ENCODE measurements at regions not wholly inside any gene's neighbourhood (a gene's known extent, or its start where the extent isn't known, plus 50 kb on each side); places are given as distances from the start of the nearest gene placed in this dataset.
"Not testable (repeated sequence)": the region's sequence is repeated elsewhere in the genome, so short reads cannot be mapped to it uniquely, and the experiment has no call there.

DNA sequence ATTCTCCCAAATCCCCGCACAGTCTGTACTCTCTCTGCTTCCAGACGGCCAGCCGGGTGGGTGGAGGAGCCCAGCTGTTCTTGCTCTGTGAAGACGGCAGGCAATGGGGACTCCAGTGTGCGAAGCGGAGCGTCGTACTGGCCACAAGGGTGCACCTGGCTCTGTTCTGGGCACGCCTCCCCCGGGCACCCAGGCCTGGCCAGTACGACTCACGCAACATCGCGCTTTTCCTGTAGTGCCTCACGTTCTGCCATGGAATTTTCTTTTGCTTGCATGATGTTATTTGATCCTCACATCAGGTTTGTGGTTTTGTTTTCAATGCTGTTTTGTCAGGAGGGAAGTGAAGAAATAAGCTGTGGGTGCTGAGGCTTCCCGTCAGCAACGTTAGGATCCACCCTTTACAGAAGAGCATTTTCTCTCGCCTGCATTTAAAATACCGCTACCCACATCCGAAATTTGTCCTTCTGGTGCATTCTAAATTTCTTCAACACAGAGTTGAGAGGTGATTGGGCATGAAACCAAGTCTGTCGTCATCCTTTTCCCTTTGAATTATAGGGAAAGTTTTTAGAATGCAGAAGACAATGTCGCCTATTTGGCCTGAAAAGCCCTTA, 311.7 kb downstream of the TRIM36 start:
- DNase-seq (no peak), ATAC-seq (no peak)
- intact Hi-C loops (cut with DNase I) = no loop called here

DNA sequence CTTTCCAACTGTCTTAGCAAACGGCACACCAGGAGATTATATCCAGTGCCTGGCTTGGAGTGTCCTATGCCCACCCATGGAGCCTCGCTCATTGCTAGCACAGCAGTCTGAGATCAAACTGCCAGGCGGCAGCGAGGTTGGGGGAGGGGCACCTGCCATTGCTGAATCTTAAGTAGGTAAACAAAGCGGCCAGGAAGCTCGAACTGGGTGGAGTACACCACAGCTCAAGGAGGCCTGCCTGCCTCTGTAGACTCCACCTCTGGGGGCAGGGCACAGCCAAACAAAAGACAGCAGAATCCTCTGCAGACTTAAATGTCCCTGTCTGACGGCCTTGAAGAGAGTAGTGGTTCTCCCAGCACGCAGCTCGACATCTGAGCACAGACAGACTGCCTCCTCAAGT, 325.0 kb downstream of the TRIM36 start:
- DNase-seq; intact Hi-C loops (cut with DNase I); ATAC-seq: not testable (repeated sequence)

DNA sequence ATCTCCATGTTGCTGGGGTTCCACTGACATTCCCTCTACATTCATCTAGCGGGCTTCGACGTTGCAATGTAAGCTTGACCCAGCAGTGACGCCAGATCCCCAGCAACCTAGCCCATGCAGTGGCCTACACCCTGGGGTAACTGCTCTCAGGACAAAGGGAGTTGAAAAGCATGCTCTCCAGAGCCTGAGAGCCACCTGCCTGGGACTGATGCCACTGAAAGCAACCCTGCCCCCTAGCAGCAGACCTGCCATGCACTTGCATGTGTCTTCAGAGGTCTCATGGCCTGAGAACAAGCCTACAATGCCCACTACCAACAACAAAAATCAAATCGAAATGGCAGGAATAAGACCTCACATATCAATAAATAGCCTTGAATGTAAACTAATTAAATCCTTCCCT, 330.3 kb downstream of the TRIM36 start:
- ATAC-seq = no peak
- DNase-seq = no peak
- intact Hi-C loops (cut with DNase I) = no loop called here

DNA sequence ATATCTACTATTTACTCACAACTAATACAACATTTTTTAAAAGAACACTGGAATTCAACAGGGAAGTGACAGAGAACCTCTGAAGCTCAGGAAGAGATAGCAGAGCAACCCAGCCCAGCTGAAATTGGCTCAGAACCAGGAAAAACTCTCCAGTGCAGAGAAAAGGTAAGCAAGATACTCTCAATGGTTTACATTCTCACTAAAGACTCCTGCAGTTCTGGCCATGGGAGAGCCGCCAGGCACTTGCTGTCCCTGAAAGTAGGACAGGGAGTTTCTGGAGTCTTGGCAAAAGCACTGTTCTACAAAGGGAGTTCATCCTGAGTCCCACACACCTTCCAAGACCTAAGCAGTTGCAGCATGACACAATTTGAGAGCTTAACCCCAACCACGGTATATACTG, 330.8 kb downstream of the TRIM36 start:
- DNase-seq (no peak), ATAC-seq (no peak)
- intact Hi-C loops (cut with DNase I) = no loop called here

DNA sequence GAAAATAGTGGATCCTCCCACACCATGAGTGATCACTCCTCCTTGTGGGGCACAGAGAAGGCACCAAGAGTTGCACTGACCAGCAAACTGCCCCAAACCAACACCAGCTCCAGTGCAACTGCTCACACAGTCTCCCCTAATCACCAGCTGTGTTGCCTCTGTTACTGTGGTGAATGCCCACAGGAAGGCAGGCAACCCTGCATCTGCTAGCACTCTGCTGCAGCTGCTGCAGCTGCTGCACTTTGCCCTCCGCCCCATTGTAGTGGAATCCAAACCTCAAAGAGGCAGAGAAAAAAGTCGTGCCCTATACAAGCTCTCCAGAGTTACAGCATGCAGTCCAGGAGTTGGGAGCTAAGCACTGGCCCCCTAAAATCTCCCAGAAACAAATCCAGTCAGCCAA, 339.6 kb downstream of the TRIM36 start:
- intact Hi-C loops (cut with DNase I) = no loop called here
- ATAC-seq = no peak
- DNase-seq = no peak

DNA sequence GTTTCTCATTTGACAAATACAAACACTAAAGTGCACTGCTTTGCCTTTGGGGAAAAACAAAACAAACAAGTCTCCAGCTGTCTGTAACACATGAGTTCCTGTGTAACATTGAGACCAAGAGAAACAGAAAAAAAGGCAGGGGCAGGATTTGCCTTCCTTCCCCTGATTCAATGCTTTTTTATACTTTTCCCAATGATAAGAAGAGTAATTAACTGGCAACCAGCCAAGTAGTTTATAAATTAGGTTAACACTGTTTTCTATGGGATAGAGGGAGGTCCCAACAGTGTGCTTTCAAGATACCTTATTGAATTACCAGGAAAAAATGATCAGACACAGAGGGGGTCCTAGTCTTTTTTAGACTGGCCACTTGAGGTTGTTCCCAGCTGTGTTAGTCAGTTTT, 346.8 kb downstream of the TRIM36 start:
- no peak for ATAC-seq
- intact Hi-C loops (cut with DNase I) = no loop called here

DNA sequence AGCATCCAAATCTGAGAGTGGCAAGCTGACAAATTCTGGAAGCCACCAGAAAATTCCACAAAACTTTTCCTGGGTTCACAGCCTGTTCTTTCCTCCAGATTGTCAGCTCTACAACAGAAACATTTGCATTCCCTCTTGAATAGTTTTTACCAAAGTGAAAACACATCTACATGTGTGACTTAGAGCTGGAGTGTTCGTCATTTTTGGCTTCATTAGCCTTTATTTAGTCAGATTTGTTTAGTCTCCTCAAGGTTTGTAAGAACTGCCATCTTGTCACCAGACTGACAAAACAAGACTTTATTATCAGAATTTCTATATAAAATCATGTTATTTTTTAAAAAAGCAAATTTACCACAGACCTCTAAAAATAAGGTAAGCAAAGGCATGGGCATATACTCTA, 347.3 kb downstream of the TRIM36 start:
- no peak for ATAC-seq
- intact Hi-C loops (cut with DNase I) = no loop called here
- no peak for DNase-seq

More for the DNA sequence above, 346.8 kb downstream of the TRIM36 start:
- DNase-seq = no peak

DNA sequence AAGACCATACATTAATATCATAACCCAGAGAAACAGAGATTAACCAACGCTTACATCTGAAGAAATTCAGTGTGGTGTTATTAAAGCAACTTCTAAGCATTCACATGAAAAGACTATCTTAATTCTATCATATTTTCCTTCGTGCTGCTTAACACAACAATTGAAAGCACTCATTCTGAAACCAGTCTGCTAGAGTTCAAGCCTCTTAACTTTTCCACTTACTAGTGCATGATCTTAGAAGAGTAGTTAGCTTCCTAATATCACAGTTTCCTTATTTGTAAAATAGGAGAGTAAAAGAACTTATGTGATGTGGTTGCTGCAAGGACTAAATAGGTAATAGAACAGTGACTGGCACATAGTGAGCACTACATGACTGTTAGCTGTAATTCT, 379.3 kb downstream of the TRIM36 start:
- DNase-seq (no peak), ATAC-seq (no peak)
- intact Hi-C loops (cut with DNase I) = loop anchor here in 1 of 2 donors (5.0 kb wide), 1 partner anchor 1113 kb away; no protein-coding TSS in a partner anchor

DNA sequence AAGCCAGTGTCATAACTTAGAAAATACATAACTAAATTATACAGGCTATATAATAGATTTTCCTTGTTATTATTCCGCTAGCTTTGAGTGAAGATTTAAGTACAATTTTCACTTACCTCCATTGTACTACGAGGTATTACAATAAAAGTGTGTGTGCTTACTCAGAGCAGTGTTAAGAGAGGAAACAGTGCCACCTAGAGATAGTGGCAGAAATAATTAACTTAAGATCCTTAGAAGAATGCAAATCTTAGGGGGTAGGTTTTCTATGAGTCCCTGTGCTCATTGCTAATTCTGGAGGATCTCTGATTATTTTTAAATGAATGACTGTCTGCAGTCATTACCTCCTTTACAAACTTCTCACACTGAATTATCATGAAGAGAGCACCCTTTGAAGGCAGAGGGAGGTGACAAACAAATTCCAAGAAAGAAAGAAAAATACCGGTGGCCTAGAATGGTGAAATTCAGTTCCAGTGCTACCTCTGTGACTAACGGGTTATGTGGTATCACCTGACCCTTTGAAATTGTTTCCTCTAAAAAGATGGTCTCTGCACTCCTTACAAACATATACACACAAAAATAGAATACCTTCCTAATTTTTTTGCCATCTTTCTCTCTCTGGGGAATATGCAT, 379.8 kb downstream of the TRIM36 start:
- ATAC-seq = peak; percentile 59 to 62

DNA sequence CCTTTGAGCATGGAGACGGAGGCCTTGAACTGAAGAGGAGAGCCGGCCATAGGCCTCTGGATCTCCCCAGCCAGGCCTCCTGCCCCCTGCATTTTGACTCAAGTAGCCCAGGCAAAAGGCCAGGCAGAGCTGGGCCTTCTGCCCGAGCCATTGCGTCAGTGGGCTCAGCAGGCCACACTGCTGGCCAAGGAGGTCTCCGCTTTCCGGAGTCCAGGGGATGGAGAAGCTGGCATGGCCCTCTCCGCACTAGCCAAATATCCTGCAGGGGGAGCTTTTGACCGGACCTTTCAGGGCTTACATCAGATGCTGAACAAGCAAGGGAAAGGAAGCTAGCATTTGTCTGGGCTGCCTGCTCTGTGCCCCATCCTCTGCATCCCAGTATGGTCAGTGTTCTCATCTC, 386.8 kb downstream of the TRIM36 start:
- peak; percentile 72 for DNase-seq
- ATAC-seq = peak; percentile 82 to 96
- intact Hi-C loops (cut with DNase I) = loop anchor here in 1 of 2 donors (10.0 kb wide), 1 partner anchor 1098 kb away; no protein-coding TSS in a partner anchor

More for the DNA sequence above, 379.8 kb downstream of the TRIM36 start:
- intact Hi-C loops (cut with DNase I) = loop anchor here (5.0 to 10.0 kb wide), 2 partner anchors 1105 to 1113 kb away; no protein-coding TSS in a partner anchor
- no peak for DNase-seq

DNA sequence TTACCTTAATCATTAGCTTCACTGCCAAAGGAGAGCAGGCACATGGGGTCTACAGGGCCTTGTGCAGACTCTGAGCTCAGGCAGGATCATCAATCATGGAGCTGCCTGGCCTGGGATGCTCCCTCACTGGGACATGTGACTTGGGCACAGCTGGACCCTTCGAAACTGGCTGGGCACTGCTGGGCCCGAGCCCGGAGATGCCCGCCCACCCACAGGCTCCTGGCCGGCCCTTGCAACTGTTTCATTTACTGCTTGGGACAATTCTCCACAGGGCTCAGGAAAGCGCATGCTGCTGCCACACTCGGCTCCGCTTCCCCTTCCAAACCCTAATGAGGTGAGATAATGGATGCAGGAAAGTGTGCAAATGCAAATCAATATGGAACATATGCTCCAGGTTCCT, 387.5 kb downstream of the TRIM36 start:
- intact Hi-C loops (cut with DNase I) = loop anchor here in 1 of 2 donors (10.0 kb wide), 1 partner anchor 1097 kb away; no protein-coding TSS in a partner anchor
- DNase-seq = no peak
- ATAC-seq = no peak

DNA sequence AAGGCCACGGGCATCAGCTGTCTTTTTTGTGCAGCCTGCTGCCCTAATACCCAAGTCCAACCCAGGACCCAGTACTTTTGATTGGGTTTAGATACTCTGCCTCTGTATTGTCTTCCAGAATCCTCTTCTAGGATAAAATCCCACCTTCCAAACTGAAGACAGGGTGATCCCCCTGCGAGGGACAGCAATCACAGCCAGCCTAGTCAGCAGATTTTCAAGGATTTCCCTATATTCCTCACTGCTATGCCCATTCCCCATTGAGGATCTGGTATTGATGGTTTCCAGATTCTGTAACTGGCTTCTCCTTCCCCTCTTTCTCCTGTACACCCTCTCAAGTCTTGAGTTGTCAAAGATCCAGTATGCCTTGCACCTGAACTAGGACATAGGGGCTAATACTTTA, 389.4 kb downstream of the TRIM36 start:
- intact Hi-C loops (cut with DNase I) = loop anchor here in 1 of 2 donors (10.0 kb wide), 1 partner anchor 1095 kb away; no protein-coding TSS in a partner anchor
- ATAC-seq = no peak

DNA sequence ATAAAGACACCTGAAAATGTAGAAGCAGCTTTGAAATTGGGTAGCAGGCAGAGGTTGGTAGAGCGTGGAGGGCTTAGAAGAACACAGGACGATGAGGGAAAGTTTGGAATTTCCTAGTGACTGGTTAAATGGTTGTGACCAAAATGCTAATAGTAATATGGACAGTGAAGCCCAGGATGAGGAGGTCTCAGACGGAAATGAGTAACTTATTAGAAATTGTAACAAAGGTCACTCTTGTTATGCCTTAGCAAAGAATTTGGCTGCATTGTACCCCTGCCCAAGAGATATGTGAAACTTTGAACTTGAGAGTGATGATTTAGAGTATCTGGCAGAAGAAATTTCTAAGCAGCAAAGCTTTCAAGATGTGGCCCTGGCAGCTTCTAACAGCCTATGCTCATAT, 382.5 kb downstream of the KCNN2 start:
- intact Hi-C loops (cut with DNase I) = no loop called here
- ATAC-seq = no peak
- DNase-seq = no peak

More for the DNA sequence above, 389.4 kb downstream of the TRIM36 start:
- DNase-seq = no peak

DNA sequence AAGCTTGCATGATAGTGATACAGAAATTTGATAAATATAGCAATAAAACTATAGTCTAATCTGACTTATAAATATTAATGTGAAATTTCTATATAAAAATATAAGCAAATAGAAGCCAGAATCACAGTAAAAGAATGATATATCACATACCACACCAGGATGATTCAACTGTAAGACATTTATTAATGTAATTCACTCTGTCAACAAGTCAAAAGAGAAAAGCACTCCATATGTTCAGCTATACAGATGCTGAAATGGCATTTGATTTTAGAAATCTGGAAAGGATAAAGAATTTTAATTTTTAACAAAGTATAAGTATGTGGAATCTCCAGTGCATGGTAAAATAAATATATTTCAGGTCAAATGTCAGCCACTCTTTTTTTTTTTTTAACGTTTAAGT, 372.4 kb downstream of the KCNN2 start:
- ATAC-seq (no peak), DNase-seq (no peak)
- intact Hi-C loops (cut with DNase I) = no loop called here

DNA sequence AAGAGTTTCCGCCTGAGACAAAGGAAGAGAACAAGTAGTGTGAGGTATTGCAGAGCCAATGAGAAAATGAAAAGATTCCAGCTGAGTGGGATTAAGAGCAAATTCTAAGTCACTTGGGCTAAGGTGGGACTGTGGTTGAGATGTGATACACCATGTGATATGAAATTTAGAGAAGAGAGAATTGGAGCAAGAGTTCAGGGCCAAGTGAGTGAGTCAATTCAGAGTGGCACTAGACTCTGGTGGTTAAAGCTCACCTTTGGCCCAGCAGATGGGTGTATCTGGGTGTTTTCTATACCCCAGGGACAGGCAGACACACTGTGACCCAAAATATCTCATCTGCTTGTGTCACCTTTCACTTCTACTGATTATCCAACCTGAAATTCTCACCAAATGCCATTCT, 368.1 kb downstream of the KCNN2 start:
- intact Hi-C loops (cut with DNase I) = no loop called here
- DNase-seq (no peak), ATAC-seq (no peak)

DNA sequence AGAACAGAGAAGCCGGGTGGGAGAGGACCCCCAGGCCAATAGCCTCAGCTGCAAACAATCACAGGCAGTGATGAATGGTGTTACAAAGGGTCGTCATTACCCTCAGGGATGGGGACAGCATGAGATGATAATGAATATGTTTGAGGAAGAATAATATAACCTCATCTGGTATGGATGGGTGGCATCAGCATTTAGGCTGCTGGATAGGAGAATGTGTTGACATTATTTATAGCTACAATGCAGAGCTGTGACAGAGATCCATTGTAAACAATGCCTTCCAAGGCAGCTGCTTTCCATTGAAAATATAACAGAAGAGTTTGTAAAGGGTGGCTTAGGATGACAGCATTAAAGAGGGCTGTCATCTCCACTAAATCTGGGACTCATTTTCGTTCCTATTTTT, 365.5 kb downstream of the KCNN2 start:
- ATAC-seq = no peak
- intact Hi-C loops (cut with DNase I) = no loop called here

DNA sequence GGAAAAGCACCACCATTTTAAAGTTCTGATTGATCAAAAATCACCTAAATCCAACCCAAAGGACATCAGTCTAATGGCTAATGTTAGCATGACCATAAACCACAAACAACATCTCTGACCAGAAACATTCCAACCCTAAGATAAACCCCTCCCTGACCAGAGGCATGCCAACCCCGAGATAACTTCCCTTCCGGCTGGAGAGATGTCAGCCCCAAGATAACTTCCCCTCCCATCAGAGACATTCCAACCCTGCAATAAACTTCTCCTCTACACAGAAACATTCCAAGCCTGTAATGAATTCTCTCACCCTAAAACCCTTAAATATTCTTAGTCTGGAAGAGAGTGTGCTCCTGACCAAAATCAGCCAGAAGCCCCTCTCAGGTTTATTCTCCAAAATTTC, 364.3 kb downstream of the KCNN2 start:
- DNase-seq (no peak), ATAC-seq (no peak)
- intact Hi-C loops (cut with DNase I) = no loop called here

More for the DNA sequence above, 365.5 kb downstream of the KCNN2 start:
- DNase-seq = no peak

DNA sequence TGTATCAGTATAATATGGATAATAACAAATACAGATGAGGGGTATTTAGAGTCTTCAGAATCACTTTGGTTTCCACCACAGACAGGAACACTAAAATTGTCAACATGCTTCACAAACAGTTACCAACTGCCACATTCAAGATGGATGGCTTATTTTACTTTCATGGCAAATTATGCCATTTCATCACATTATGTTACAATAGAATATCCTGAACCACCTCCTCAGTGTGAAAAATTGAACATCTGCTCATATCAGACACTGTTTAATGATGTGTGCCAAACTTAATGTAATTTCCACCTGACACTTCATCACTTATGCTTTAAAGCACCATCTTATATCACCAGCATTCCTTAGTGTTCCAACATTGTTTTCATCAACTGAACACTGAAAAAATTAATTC, 357.4 kb downstream of the KCNN2 start:
- ATAC-seq (no peak), DNase-seq (no peak)
- intact Hi-C loops (cut with DNase I) = no loop called here

DNA sequence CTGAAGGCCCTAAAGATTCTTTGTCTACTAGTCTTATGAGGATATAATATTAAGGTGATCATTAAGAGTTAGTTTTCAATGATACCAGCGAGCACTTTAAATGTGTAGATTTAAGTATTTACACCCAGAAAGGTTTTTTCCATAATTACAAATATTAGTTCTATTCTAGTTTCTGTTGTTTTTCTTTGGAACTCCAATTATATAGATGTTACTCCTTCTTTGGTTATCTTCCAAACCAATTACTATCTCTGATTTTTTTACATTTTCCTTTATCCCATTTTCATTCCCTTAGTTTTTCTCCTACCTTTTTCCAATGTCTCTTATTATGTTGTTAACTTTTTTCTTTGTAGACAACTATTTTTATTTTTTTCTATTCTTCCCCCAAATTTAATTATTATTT, 355.1 kb downstream of the KCNN2 start:
- ATAC-seq (no peak), DNase-seq (no peak)
- intact Hi-C loops (cut with DNase I) = no loop called here

DNA sequence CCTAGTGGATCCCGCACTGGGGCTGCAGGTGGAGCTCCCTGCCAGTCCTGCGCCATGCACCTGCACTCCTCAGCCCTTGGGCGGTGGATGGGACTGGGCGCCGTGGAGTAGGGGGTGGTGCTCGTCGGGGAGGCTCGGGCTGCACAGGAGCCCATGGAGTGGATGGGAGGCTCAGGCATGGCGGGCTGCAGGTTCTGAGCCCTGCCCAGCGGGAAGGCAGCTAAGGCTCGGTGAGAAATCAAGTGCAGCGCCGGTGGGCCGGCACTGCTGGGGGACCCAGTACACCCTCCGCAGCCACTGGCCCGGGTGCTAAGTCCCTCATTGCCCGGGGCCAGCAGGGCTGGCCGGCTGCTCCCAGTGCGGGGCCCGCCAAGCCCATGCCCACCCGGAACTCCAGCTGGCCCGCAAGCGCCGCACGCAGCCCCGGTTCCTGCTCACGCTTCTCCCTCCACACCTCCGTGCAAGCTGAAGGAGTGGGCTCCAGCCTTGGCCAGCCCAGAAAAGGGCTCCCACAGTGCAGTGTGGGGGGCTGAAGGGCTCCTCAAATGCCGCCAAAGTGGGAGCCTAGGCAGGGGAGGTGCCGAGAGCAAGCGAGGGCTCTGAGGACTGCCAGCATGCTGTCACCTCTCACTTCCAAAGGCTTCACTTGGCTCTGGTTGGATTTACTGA, 342.5 kb downstream of the KCNN2 start:
- ATAC-seq; DNase-seq; intact Hi-C loops (cut with DNase I): not testable (repeated sequence)

Measured in left cardiac atrium (tissue), 4 donors.